ENCODE measurements at regions not wholly inside any gene's neighbourhood (a gene's known extent, or its start where the extent isn't known, plus 50 kb on each side); places are given as distances from the start of the nearest gene placed in this dataset.

DNA sequence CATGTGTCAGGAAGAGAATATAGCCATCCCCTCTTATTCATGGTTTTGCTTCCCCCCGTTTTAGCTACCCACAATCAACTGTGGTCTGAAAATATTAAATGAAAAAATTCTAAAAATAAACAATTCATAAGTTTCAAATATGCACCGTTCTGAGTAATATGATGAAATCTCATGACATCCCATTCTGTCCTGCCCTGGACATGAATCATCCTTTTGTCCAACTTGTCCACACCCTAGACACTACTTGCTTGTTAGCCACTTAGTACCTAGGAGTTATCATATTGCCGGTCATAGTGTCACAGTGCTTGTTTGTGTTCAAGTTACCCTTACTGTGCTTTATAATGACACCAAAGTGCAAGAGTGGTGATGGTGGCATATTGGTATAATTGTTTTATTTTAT lies 113.5 kb downstream of the CAAP1 start:
- ATAC-seq (ENCODE audit: insufficient read depth, low FRiP score): no peak

GRCh38 chr9:26775391-26775790 lies 117.2 kb downstream of the CAAP1 start:
- ATAC-seq (ENCODE audit: insufficient read depth, low FRiP score) (no peak), DNase-seq (no peak)
- TF ChIP-seq, protein P1, sequence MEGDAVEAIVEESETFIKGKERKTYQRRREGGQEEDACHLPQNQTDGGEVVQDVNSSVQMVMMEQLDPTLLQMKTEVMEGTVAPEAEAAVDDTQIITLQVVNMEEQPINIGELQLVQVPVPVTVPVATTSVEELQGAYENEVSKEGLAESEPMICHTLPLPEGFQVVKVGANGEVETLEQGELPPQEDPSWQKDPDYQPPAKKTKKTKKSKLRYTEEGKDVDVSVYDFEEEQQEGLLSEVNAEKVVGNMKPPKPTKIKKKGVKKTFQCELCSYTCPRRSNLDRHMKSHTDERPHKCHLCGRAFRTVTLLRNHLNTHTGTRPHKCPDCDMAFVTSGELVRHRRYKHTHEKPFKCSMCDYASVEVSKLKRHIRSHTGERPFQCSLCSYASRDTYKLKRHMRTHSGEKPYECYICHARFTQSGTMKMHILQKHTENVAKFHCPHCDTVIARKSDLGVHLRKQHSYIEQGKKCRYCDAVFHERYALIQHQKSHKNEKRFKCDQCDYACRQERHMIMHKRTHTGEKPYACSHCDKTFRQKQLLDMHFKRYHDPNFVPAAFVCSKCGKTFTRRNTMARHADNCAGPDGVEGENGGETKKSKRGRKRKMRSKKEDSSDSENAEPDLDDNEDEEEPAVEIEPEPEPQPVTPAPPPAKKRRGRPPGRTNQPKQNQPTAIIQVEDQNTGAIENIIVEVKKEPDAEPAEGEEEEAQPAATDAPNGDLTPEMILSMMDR (IDR thresholded peaks at IDR 0.05; ENCODE audit: control extremely low read depth, extremely low read depth): no peak
- no peaks in the 10 kb centered on the region for H3K4me1 ChIP-seq (ENCODE audit: control insufficient read depth in 5 of 5, insufficient read depth in 5 of 5, low read length in 5 of 5)
- H3K9me3 ChIP-seq (ENCODE audit: control insufficient read depth in 4 of 4, insufficient read depth in 3 of 4, low read length in 3 of 4): peaks cover 0 to 5% (median under 1%) of the 10 kb centered on the region in 4 donors
- no peak overlapping the region for H3K27ac ChIP-seq (ENCODE audit: low read depth in 1 of 2, low read length in 1 of 2)
- 66 to 82% methylated on average over 3 of the region's 3 CpGs for WGBS, 2 donors
- no peak overlapping the region for H3K9ac ChIP-seq (ENCODE audit: insufficient read depth in 1 of 2, low read length in 2 of 2)
- no peaks in the 10 kb centered on the region for H3K27me3 ChIP-seq (ENCODE audit: control insufficient read depth in 3 of 3, insufficient read depth in 3 of 3, low read length in 2 of 3)
- H3K36me3 ChIP-seq (ENCODE audit: control insufficient read depth in 4 of 4, insufficient read depth in 4 of 4, low read length in 4 of 4): no peaks in the 10 kb centered on the region
- H3K4me3 ChIP-seq: no peak overlapping the region

More for the DNA sequence above, 113.5 kb downstream of the CAAP1 start:
- Histone ChIP-seq H3K9ac (ENCODE audit: insufficient read depth in 1 of 2, low read length in 2 of 2) (no peak overlapping the region), H3K27me3 (ENCODE audit: control insufficient read depth in 3 of 3, insufficient read depth in 3 of 3, low read length in 2 of 3) (no peaks in the 10 kb centered on the region), H3K4me3 (no peak overlapping the region), H3K4me1 (ENCODE audit: control insufficient read depth in 5 of 5, insufficient read depth in 5 of 5, low read length in 5 of 5) (no peaks in the 10 kb centered on the region), H3K27ac (ENCODE audit: low read depth in 1 of 2, low read length in 1 of 2) (no peak overlapping the region), H3K36me3 (ENCODE audit: control insufficient read depth in 4 of 4, insufficient read depth in 4 of 4, low read length in 4 of 4) (no peaks in the 10 kb centered on the region), H3K9me3 (ENCODE audit: control insufficient read depth in 4 of 4, insufficient read depth in 3 of 4, low read length in 3 of 4) (peaks cover 0 to 5% (median under 1%) of the 10 kb centered on the region in 4 donors)
- TF ChIP-seq, protein P1 (IDR thresholded peaks at IDR 0.05; ENCODE audit: control extremely low read depth, extremely low read depth): no peak
- 89 to 92% methylated on average over 3 of the region's 3 CpGs for WGBS, 2 donors
- no peak for DNase-seq

DNA sequence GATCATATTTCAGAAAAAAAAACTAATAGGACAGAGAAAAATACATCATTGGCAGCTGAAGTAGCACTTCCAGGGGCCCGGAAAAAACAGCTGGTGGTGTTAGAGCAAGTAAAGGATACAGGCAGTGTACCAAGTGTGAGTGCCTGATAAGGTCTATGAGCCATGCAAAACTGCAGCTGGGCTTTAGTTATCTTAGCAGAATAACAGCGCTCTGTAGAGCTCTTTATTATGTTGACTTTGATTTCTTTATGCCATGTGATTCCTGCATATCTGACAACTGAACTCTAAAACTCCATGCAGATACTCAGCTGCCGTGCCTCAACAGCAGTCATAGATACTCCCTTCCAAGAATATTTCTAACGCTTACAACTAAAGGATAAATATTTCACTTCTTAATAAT lies 119.5 kb downstream of the CAAP1 start:
- H3K9me3 ChIP-seq (ENCODE audit: control insufficient read depth in 4 of 4, insufficient read depth in 3 of 4, low read length in 3 of 4): peaks cover 0 to 2% (median 0%) of the 10 kb centered on the region in 4 donors
- H3K9ac ChIP-seq (ENCODE audit: insufficient read depth in 1 of 2, low read length in 2 of 2): no peak overlapping the region
- no peak for DNase-seq
- no peaks in the 10 kb centered on the region for H3K36me3 ChIP-seq (ENCODE audit: control insufficient read depth in 4 of 4, insufficient read depth in 4 of 4, low read length in 4 of 4)
- ATAC-seq (ENCODE audit: insufficient read depth, low FRiP score): no peak
- H3K4me1 ChIP-seq (ENCODE audit: control insufficient read depth in 5 of 5, insufficient read depth in 5 of 5, low read length in 5 of 5): no peaks in the 10 kb centered on the region
- WGBS, 2 donors: 76 to 79% methylated on average over 4 of the region's 4 CpGs
- no peaks in the 10 kb centered on the region for H3K27me3 ChIP-seq (ENCODE audit: control insufficient read depth in 3 of 3, insufficient read depth in 3 of 3, low read length in 2 of 3)
- no peak overlapping the region for H3K4me3 ChIP-seq
- H3K27ac ChIP-seq (ENCODE audit: low read depth in 1 of 2, low read length in 1 of 2): no peak overlapping the region
- TF ChIP-seq, protein P1 (IDR thresholded peaks at IDR 0.05; ENCODE audit: control extremely low read depth, extremely low read depth): no peak

GRCh38 chr9:26770821-26771220 lies 121.8 kb downstream of the CAAP1 start:
- Histone ChIP-seq H3K9me3 (ENCODE audit: control insufficient read depth in 4 of 4, insufficient read depth in 3 of 4, low read length in 3 of 4) (no peaks in the 10 kb centered on the region), H3K36me3 (ENCODE audit: control insufficient read depth in 4 of 4, insufficient read depth in 4 of 4, low read length in 4 of 4) (no peaks in the 10 kb centered on the region), H3K27ac (ENCODE audit: low read depth in 1 of 2, low read length in 1 of 2) (no peak overlapping the region), H3K4me1 (ENCODE audit: control insufficient read depth in 5 of 5, insufficient read depth in 5 of 5, low read length in 5 of 5) (no peaks in the 10 kb centered on the region), H3K4me3 (no peak overlapping the region), H3K27me3 (ENCODE audit: control insufficient read depth in 3 of 3, insufficient read depth in 3 of 3, low read length in 2 of 3) (no peaks in the 10 kb centered on the region), H3K9ac (ENCODE audit: insufficient read depth in 1 of 2, low read length in 2 of 2) (no peak overlapping the region)
- 40 to 67% methylated on average over 2 of the region's 2 CpGs for WGBS, 2 donors
- TF ChIP-seq, protein P1 (IDR thresholded peaks at IDR 0.05; ENCODE audit: control extremely low read depth, extremely low read depth): no peak
- DNase-seq: no peak
- ATAC-seq (ENCODE audit: insufficient read depth, low FRiP score): no peak

Measured in lung (tissue), 11 donors.